ENCODE measurements at regions not wholly inside any gene's neighbourhood (a gene's known extent, or its start where the extent isn't known, plus 50 kb on each side); places are given as distances from the start of the nearest gene placed in this dataset.

- DNase-seq = no peak
Observed at GRCh38 chr6:19478992-19479391, 358.2 kb upstream of the ID4 start.

- DNase-seq = no peak
Observed at GRCh38 chr6:19479551-19479950, 357.6 kb upstream of the ID4 start.

- DNase-seq = no peak
Observed at GRCh38 chr6:19492636-19493405, 344.3 kb upstream of the ID4 start.

GRCh38 chr6:19501737-19502245, 335.4 kb upstream of the ID4 start:
- no peak for DNase-seq

GRCh38 chr6:19502301-19502700, 334.9 kb upstream of the ID4 start:
- no peak for DNase-seq

- DNase-seq = no peak
Observed at GRCh38 chr6:19515939-19516338, 321.2 kb upstream of the ID4 start.

- DNase-seq = no peak
Observed at GRCh38 chr6:19519941-19520340, 317.2 kb upstream of the ID4 start.

- peak; percentile 51 for DNase-seq
Observed at GRCh38 chr6:19524366-19525186, 312.6 kb upstream of the ID4 start.

- no peak for DNase-seq
Observed at GRCh38 chr6:19525673-19526072, 311.5 kb upstream of the ID4 start.

- DNase-seq = no peak
Observed at GRCh38 chr6:19530188-19530587, 307.0 kb upstream of the ID4 start.

- DNase-seq = peak; percentile 75
Observed at GRCh38 chr6:19535351-19535750, 301.8 kb upstream of the ID4 start.

- DNase-seq = no peak
Observed at GRCh38 chr6:19536838-19537237, 300.3 kb upstream of the ID4 start.

- DNase-seq = no peak
Observed at GRCh38 chr6:19538096-19538495, 299.1 kb upstream of the ID4 start.

- DNase-seq = no peak
Observed at GRCh38 chr6:19547507-19547906, 289.7 kb upstream of the ID4 start.

- no peak for DNase-seq
Observed at GRCh38 chr6:19549109-19549508, 288.1 kb upstream of the ID4 start.

- DNase-seq = no peak
Observed at GRCh38 chr6:19550380-19550779, 286.8 kb upstream of the ID4 start.

- no peak for DNase-seq
Observed at GRCh38 chr6:19551611-19552010, 285.6 kb upstream of the ID4 start.

- DNase-seq = no peak
Observed at GRCh38 chr6:19552076-19552475, 285.1 kb upstream of the ID4 start.

GRCh38 chr6:19552588-19552987, 284.6 kb upstream of the ID4 start:
- no peak for DNase-seq

GRCh38 chr6:19554356-19555225, 282.6 kb upstream of the ID4 start:
- DNase-seq = peak; percentile 99

GRCh38 chr6:19557191-19557590, 280.0 kb upstream of the ID4 start:
- DNase-seq = no peak

GRCh38 chr6:19558201-19558600, 279.0 kb upstream of the ID4 start:
- no peak for DNase-seq

- no peak for DNase-seq
Observed at GRCh38 chr6:19558934-19559333, 278.2 kb upstream of the ID4 start.
